ENCODE measurements at regions not wholly inside any gene's neighbourhood (a gene's known extent, or its start where the extent isn't known, plus 50 kb on each side); places are given as distances from the start of the nearest gene placed in this dataset.
"Not testable (repeated sequence)": the region's sequence is repeated elsewhere in the genome, so short reads cannot be mapped to it uniquely, and the experiment has no call there.

- TF ChIP-seq CTCF (IDR thresholded peaks at IDR 0.05); TCF7L2 (IDR thresholded peaks at IDR 0.05; ENCODE audit: low read depth, low read length); POLR2AphosphoS5 (IDR thresholded peaks at IDR 0.05; ENCODE audit: low read depth, low read length): not testable (repeated sequence)
These were observed 1709.9 kb downstream of the TP53TG3F start for GRCh38 chr16:35169324-35169723.

All from Panc1 (cell line).